GM21576 (cell line): ENCODE measurements at regions not wholly inside any gene's neighbourhood (a gene's known extent, or its start where the extent isn't known, plus 50 kb on each side); places are given as distances from the start of the nearest gene placed in this dataset.

Experiments used
- ATAC-seq: cut with Tn5 transposase; IDR thresholded peaks from one replicate; pipeline ENCODE4 v1.9.1; 2021; ENCODE audit warnings: mild to moderate bottlenecking, moderate library complexity; ENCODE audit not compliant: unreplicated experiment

- ATAC-seq = no peak
These were observed 318.0 kb downstream of the BRINP2 start for GRCh38 chr1:177488722-177489121.

GRCh38 chr1:177487481-177487880 lies 316.7 kb downstream of the BRINP2 start:
- no peak for ATAC-seq

- no peak for ATAC-seq
These were observed 310.1 kb downstream of the BRINP2 start for GRCh38 chr1:177480741-177481305.

GRCh38 chr1:177479600-177479999 lies 308.8 kb downstream of the BRINP2 start:
- no peak for ATAC-seq

GRCh38 chr1:177476676-177477075 lies 305.9 kb downstream of the BRINP2 start:
- ATAC-seq = no peak

- no peak for ATAC-seq
These were observed 301.8 kb downstream of the BRINP2 start for GRCh38 chr1:177472567-177472966.

GRCh38 chr1:177471244-177471643 lies 300.5 kb downstream of the BRINP2 start:
- ATAC-seq = no peak

- ATAC-seq = no peak
These were observed 298.8 kb downstream of the BRINP2 start for GRCh38 chr1:177469519-177469918.

- no peak for ATAC-seq
These were observed 295.5 kb downstream of the BRINP2 start for GRCh38 chr1:177466286-177466685.

- no peak for ATAC-seq
These were observed 293.9 kb downstream of the BRINP2 start for GRCh38 chr1:177464686-177465085.

- ATAC-seq = no peak
These were observed 280.4 kb downstream of the BRINP2 start for GRCh38 chr1:177451191-177451590.

GRCh38 chr1:177448652-177449357 lies 278.0 kb downstream of the BRINP2 start:
- no peak for ATAC-seq

- no peak for ATAC-seq
These were observed 277.4 kb downstream of the BRINP2 start for GRCh38 chr1:177448036-177448615.

- no peak for ATAC-seq
These were observed 274.4 kb downstream of the BRINP2 start for GRCh38 chr1:177444997-177445746.

- ATAC-seq = no peak
These were observed 272.2 kb downstream of the BRINP2 start for GRCh38 chr1:177443003-177443402.

GRCh38 chr1:177442584-177442983 lies 271.8 kb downstream of the BRINP2 start:
- ATAC-seq = no peak

- ATAC-seq = no peak
These were observed 270.5 kb downstream of the BRINP2 start for GRCh38 chr1:177441281-177441680.

GRCh38 chr1:177440821-177441220 lies 270.1 kb downstream of the BRINP2 start:
- no peak for ATAC-seq

- no peak for ATAC-seq
These were observed 268.5 kb downstream of the BRINP2 start for GRCh38 chr1:177439301-177439700.

- no peak for ATAC-seq
These were observed 264.6 kb downstream of the BRINP2 start for GRCh38 chr1:177435364-177435763.

GRCh38 chr1:177432897-177433296 lies 262.1 kb downstream of the BRINP2 start:
- ATAC-seq = no peak

- ATAC-seq = no peak
These were observed 260.4 kb downstream of the BRINP2 start for GRCh38 chr1:177431123-177431522.
